H1 (cell line): ENCODE measurements at regions not wholly inside any gene's neighbourhood (a gene's known extent, or its start where the extent isn't known, plus 50 kb on each side); places are given as distances from the start of the nearest gene placed in this dataset.

Source experiments
- ATF3 ChIP-seq: IDR thresholded peaks from 2 replicates; pipeline ENCODE4 v1.6.1; 2011; ENCODE audit warnings: low read depth, mild to moderate bottlenecking, low read length; ENCODE audit not compliant: insufficient read depth
- CTCF ChIP-seq, 3 experiments: IDR thresholded peaks; 1 replicate in 2 of 3; 2 replicates in 1 of 3; pipeline versions ENCODE4 v1.5.1 to v1.6.1; 2011; ENCODE audit warnings: low read length in 3 of 3, mild to moderate bottlenecking in 3 of 3, inconsistent platforms in 2 of 3, low read depth in 1 of 3, moderate library complexity in 1 of 3; ENCODE audit not compliant: insufficient read depth in 1 of 3; ENCODE audit errors: control extremely low read depth in 1 of 3
- E2F6 ChIP-seq: IDR thresholded peaks from 2 replicates; pipeline ENCODE4 v1.6.1; 2012; ENCODE audit warnings: inconsistent platforms
- EGR1 ChIP-seq: IDR thresholded peaks from 2 replicates; pipeline ENCODE4 v1.6.1; 2011; ENCODE audit warnings: low read depth, low read length, borderline replicate concordance
- GTF2F1 ChIP-seq: IDR thresholded peaks from 2 replicates; pipeline ENCODE4 v1.6.1; 2012; ENCODE audit warnings: low read depth, low read length, improper control_type of control experiment, borderline replicate concordance
- POLR2A ChIP-seq, 2 experiments: IDR thresholded peaks; 1 replicate in 1 of 2; 2 replicates in 1 of 2; pipeline ENCODE4 v1.6.1; 2011; ENCODE audit warnings: low read depth in 2 of 2, low read length in 2 of 2, mild to moderate bottlenecking in 2 of 2; ENCODE audit errors: control extremely low read depth in 1 of 2
- POLR2AphosphoS5 ChIP-seq: IDR thresholded peaks from 2 replicates; pipeline ENCODE4 v1.6.1; 2011; ENCODE audit warnings: low read depth, low read length
- TEAD4 ChIP-seq: IDR thresholded peaks from 2 replicates; pipeline ENCODE4 v1.6.1; 2012; ENCODE audit warnings: low read depth, low read length, inconsistent platforms, mixed read lengths
- YY1 ChIP-seq: IDR thresholded peaks from 2 replicates; pipeline ENCODE4 v1.6.1; 2011; ENCODE audit warnings: low read depth, mild to moderate bottlenecking, low read length

GRCh38 chr3:163852233-163852632 is 1226.1 kb downstream of the SI start:
- no peak for TF ChIP-seq POLR2A (IDR thresholded peaks at IDR 0.05; ENCODE audit: control extremely low read depth in 1 of 2, low read depth in 2 of 2, low read length in 2 of 2)
- TF ChIP-seq YY1, result no peak
- TF ChIP-seq E2F6, result no peak
- TF ChIP-seq TEAD4, result no peak
- no peak for TF ChIP-seq CTCF (IDR thresholded peaks at IDR 0.05; ENCODE audit: control extremely low read depth in 1 of 3, insufficient read depth in 1 of 3, low read depth in 1 of 3, low read length in 3 of 3)
- no peak for TF ChIP-seq EGR1
- TF ChIP-seq GTF2F1, result no peak
- TF ChIP-seq POLR2AphosphoS5, result no peak
- no peak for TF ChIP-seq ATF3
